OCI-LY1 (cell line): ENCODE measurements at regions not wholly inside any gene's neighbourhood (a gene's known extent, or its start where the extent isn't known, plus 50 kb on each side); places are given as distances from the start of the nearest gene placed in this dataset.

Experiments used
- CTCF ChIP-seq: fragments of 200-600 bp; sonication (generic), shearing (Covaris generic); IDR thresholded peaks from 2 replicates; pipeline ENCODE4 v1.5.1; 2017; ENCODE audit warnings: mild to moderate bottlenecking, antibody characterized with exemption, low read length, moderate library complexity, mixed read lengths
- EZH2 ChIP-seq: fragments of 200-600 bp; sonication (generic), shearing (Covaris generic); IDR thresholded peaks from 2 replicates; pipeline ENCODE4 v1.8.0; 2017; ENCODE audit warnings: borderline replicate concordance, mixed run types, mild to moderate bottlenecking, antibody characterized with exemption, low read length, moderate library complexity, mixed read lengths

GRCh38 chr14:40601063-40601462, 1005.6 kb upstream of the LRFN5 start:
- TF ChIP-seq CTCF, result no peak
- no peak for TF ChIP-seq EZH2
